Chondrocyte (in vitro differentiated cells): ENCODE measurements at regions not wholly inside any gene's neighbourhood (a gene's known extent, or its start where the extent isn't known, plus 50 kb on each side); places are given as distances from the start of the nearest gene placed in this dataset.

Source experiments
- DNase-seq: peaks from one replicate; pipeline ENCODE4 v3.0.0; 2021; ENCODE audit warnings: mixed read lengths, low spot score
- H3K27ac Mint-ChIP-seq: one replicate; pipeline ENCODE4 v1.8.0; 2021; ENCODE audit warnings: mild to moderate bottlenecking, moderate library complexity, mixed read lengths; ENCODE audit not compliant: unreplicated experiment
- H3K27me3 Mint-ChIP-seq: 2 replicates; pipeline ENCODE4 v1.8.0; 2021; ENCODE audit warnings: low read depth, mixed read lengths
- H3K36me3 Mint-ChIP-seq: 2 replicates; pipeline ENCODE4 v1.8.0; 2021; ENCODE audit warnings: low read depth, mixed read lengths
- H3K4me1 Mint-ChIP-seq: 2 replicates; pipeline ENCODE4 v1.8.0; 2021; ENCODE audit warnings: low read depth, mild to moderate bottlenecking, mixed read lengths
- H3K4me3 Mint-ChIP-seq: one replicate; pipeline ENCODE4 v1.8.0; 2021; ENCODE audit warnings: mild to moderate bottlenecking, moderate library complexity, mixed read lengths; ENCODE audit not compliant: unreplicated experiment
- H3K9me3 Mint-ChIP-seq: 2 replicates; pipeline ENCODE4 v1.8.0; 2021; ENCODE audit warnings: low read depth, mixed read lengths
- CTCF ChIP-seq: fragments of 200-600 bp; sonication (generic); IDR thresholded peaks from 2 replicates; pipeline ENCODE4 v1.5.0; 2021; ENCODE audit warnings: antibody characterized with exemption, mild to moderate bottlenecking, moderate library complexity

GRCh38 chr9:95810133-95810532, 65.4 kb upstream of the ERCC6L2 start:
- no peak overlapping the region for H3K27ac Mint-ChIP-seq
- H3K27me3 Mint-ChIP-seq = no peaks in the 10 kb centered on the region
- H3K4me1 Mint-ChIP-seq = peaks cover 35% of the 10 kb centered on the region
- no peak for DNase-seq
- H3K4me3 Mint-ChIP-seq = no peak overlapping the region
- no peaks in the 10 kb centered on the region for H3K9me3 Mint-ChIP-seq
- no peak for TF ChIP-seq CTCF
- H3K36me3 Mint-ChIP-seq = no peaks in the 10 kb centered on the region

GRCh38 chr9:95809686-95810085, 65.8 kb upstream of the ERCC6L2 start:
- no peak for DNase-seq
- TF ChIP-seq CTCF = no peak
- Mint-ChIP-seq H3K4me3 (no peak overlapping the region), H3K4me1 (peaks cover 32% of the 10 kb centered on the region), H3K9me3 (no peaks in the 10 kb centered on the region), H3K27me3 (no peaks in the 10 kb centered on the region), H3K36me3 (no peaks in the 10 kb centered on the region), H3K27ac (no peak overlapping the region)

GRCh38 chr9:95808011-95808410, 67.5 kb upstream of the ERCC6L2 start:
- Mint-ChIP-seq H3K27me3 (no peaks in the 10 kb centered on the region), H3K36me3 (no peaks in the 10 kb centered on the region), H3K9me3 (no peaks in the 10 kb centered on the region), H3K4me1 (peaks cover 27% of the 10 kb centered on the region), H3K27ac (no peak overlapping the region), H3K4me3 (no peak overlapping the region)
- no peak for DNase-seq
- TF ChIP-seq CTCF = no peak

GRCh38 chr9:95807326-95807947, 68.1 kb upstream of the ERCC6L2 start:
- H3K4me3 Mint-ChIP-seq = no peak overlapping the region
- TF ChIP-seq CTCF = no peak

GRCh38 chr9:95803197-95803596, 72.3 kb upstream of the ERCC6L2 start:
- Mint-ChIP-seq H3K9me3 (peaks cover 3% of the 10 kb centered on the region), H3K27me3 (peaks cover 12% of the 10 kb centered on the region), H3K4me1 (peaks cover 21% of the 10 kb centered on the region), H3K36me3 (peaks cover 1% of the 10 kb centered on the region), H3K4me3 (no peak overlapping the region), H3K27ac (no peak overlapping the region)
- TF ChIP-seq CTCF = no peak
- DNase-seq = no peak

More at GRCh38 chr9:95807326-95807947, 68.1 kb upstream of the ERCC6L2 start:
- no peaks in the 10 kb centered on the region for H3K9me3 Mint-ChIP-seq
- peaks cover 27% of the 10 kb centered on the region for H3K4me1 Mint-ChIP-seq
- no peaks in the 10 kb centered on the region for H3K27me3 Mint-ChIP-seq
- peak overlapping the region; percentile 12 for H3K27ac Mint-ChIP-seq
- H3K36me3 Mint-ChIP-seq = no peaks in the 10 kb centered on the region
- DNase-seq = no peak
